ENCODE measurements at regions not wholly inside any gene's neighbourhood (a gene's known extent, or its start where the extent isn't known, plus 50 kb on each side); places are given as distances from the start of the nearest gene placed in this dataset.

- WGBS = 63% methylated on average over 3 of the region's 3 CpGs
- DNase-seq (ENCODE audit: low spot score) = no peak
- no peaks in the 10 kb centered on the region for H3K27me3 ChIP-seq (ENCODE audit: control insufficient read depth in 4 of 4, insufficient read depth in 4 of 4, low read length in 3 of 4)
- H3K4me1 ChIP-seq (ENCODE audit: control insufficient read depth in 4 of 4, insufficient read depth in 4 of 4, low read length in 3 of 4) = no peaks in the 10 kb centered on the region
- no peaks in the 10 kb centered on the region for H3K36me3 ChIP-seq (ENCODE audit: control insufficient read depth in 4 of 4, insufficient read depth in 3 of 4, low read depth in 1 of 4, low read length in 3 of 4)
- no peak for TF ChIP-seq YY1 (IDR thresholded peaks at IDR 0.05)
- TF ChIP-seq MAX (IDR thresholded peaks at IDR 0.05) = no peak
- TF ChIP-seq HNF4A (conservative IDR thresholded peaks at IDR 0.05) = no peak
- no peak for TF ChIP-seq RAD21 (IDR thresholded peaks at IDR 0.05)
- TF ChIP-seq FOXA1 (IDR thresholded peaks at IDR 0.05) = no peak
- TF ChIP-seq EGR1 (IDR thresholded peaks at IDR 0.05; ENCODE audit: low read depth in 2 of 2) = no peak
- TF ChIP-seq CTCF (IDR thresholded peaks at IDR 0.05; ENCODE audit: low read depth, low read length, missing input control) = no peak
- TF ChIP-seq, protein P1, sequence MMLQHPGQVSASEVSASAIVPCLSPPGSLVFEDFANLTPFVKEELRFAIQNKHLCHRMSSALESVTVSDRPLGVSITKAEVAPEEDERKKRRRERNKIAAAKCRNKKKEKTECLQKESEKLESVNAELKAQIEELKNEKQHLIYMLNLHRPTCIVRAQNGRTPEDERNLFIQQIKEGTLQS (IDR thresholded peaks at IDR 0.05) = no peak
- no peak for TF ChIP-seq SP1 (IDR thresholded peaks at IDR 0.05)
- TF ChIP-seq RXRA (IDR thresholded peaks at IDR 0.05) = no peak
- no peak for TF ChIP-seq HNF4G (IDR thresholded peaks at IDR 0.05)
- TF ChIP-seq FOXA2 (IDR thresholded peaks at IDR 0.05) = no peak
- no peak for TF ChIP-seq TAF1 (conservative IDR thresholded peaks at IDR 0.05)
- no peak for TF ChIP-seq REST (IDR thresholded peaks at IDR 0.05)
- no peak for TF ChIP-seq GABPA (IDR thresholded peaks at IDR 0.05 in 1 of 2, conservative IDR thresholded peaks at IDR 0.05 in 1 of 2)
- no peak for TF ChIP-seq JUND (IDR thresholded peaks at IDR 0.05)
- TF ChIP-seq, protein P2, sequence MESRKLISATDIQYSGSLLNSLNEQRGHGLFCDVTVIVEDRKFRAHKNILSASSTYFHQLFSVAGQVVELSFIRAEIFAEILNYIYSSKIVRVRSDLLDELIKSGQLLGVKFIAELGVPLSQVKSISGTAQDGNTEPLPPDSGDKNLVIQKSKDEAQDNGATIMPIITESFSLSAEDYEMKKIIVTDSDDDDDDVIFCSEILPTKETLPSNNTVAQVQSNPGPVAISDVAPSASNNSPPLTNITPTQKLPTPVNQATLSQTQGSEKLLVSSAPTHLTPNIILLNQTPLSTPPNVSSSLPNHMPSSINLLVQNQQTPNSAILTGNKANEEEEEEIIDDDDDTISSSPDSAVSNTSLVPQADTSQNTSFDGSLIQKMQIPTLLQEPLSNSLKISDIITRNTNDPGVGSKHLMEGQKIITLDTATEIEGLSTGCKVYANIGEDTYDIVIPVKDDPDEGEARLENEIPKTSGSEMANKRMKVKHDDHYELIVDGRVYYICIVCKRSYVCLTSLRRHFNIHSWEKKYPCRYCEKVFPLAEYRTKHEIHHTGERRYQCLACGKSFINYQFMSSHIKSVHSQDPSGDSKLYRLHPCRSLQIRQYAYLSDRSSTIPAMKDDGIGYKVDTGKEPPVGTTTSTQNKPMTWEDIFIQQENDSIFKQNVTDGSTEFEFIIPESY (IDR thresholded peaks at IDR 0.05) = no peak
- no peak for TF ChIP-seq NR2F2 (IDR thresholded peaks at IDR 0.05)
- H3K9ac ChIP-seq (ENCODE audit: low read depth in 1 of 2, low read length in 2 of 2) = no peak overlapping the region
- no peak overlapping the region for H3K4me3 ChIP-seq (ENCODE audit: low read depth in 1 of 3, low read length in 3 of 3)
- H3K9me3 ChIP-seq (ENCODE audit: control insufficient read depth in 4 of 4, low read length in 3 of 4) = no peaks in the 10 kb centered on the region
- H3K27ac ChIP-seq (ENCODE audit: low read depth in 1 of 2, low read length in 2 of 2) = no peak overlapping the region
Observed at GRCh38 chr5:58365791-58366190, 94.1 kb downstream of the PLK2 start.

Data from liver (tissue), 8 donors.